ENCODE measurements at regions not wholly inside any gene's neighbourhood (a gene's known extent, or its start where the extent isn't known, plus 50 kb on each side); places are given as distances from the start of the nearest gene placed in this dataset.

DNA sequence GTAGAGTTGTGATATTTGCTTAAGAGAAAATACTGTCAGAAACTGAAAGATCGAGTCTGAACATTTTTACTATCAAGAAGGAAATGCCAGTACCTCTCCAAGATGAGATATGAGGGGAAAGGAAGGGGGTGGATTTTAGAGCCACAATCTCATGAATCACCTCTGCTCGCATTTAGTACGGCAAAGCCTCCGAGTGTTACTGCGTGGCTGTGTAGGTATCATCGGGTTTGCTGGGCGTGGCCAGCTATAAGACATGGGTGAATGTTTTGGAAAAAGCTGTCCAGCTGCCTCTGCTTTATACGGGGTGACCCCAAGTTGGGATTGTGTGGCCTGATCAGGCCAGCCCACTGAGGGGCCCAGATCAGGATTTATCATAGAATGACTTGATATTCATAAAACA lies 826.4 kb downstream of the SOCS6 start:
- no peak for DNase-seq (ENCODE audit: low spot score in 2 of 2)

DNA sequence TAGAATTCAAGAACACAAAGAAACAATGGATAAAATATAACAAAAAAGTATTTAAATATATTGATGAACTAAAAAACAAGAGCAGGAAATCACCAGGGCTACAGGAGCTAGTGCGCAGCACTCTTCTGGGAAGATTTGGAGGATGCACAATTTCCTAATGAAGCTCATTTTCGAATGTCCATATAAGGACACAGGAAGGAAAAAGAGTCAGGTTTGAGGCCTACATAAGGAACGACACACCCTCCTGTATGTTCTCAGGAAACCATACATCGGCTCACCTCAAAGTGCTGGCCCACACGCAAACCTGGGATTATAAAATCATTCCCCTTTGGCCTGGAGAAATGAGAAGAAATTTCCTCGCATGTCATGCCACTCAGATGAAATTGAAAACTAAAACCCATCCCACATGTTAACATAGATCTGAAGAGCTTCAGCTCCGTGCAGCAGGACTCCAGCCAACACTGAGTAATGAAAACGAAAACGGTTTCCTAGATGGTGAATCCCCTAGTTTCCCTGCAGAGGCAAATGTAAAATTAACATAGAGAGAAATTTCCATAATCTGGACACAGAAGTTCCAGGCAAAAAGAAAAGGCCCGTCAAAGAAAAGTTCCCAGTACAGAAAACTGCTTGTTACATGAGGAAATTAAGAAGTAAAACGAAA lies 825.8 kb downstream of the SOCS6 start:
- DNase-seq (ENCODE audit: low spot score in 2 of 2) = no peak
- in situ Hi-C loops (cut with MboI; ENCODE audit: low sequenced_read_pairs) = no loop called here
- H3K9me3 ChIP-seq = no peaks in the 10 kb centered on the region
- no peaks in the 10 kb centered on the region for H3K4me1 ChIP-seq
- H3K27me3 ChIP-seq (ENCODE audit: low read depth) = no peaks in the 10 kb centered on the region
- no peak overlapping the region for H3K4me3 ChIP-seq
- no peaks in the 10 kb centered on the region for H3K36me3 ChIP-seq (replicated peaks)

More for the DNA sequence above, 826.4 kb downstream of the SOCS6 start:
- no peak overlapping the region for H3K4me3 ChIP-seq
- no peaks in the 10 kb centered on the region for H3K36me3 ChIP-seq (replicated peaks)
- no peaks in the 10 kb centered on the region for H3K27me3 ChIP-seq (ENCODE audit: low read depth)
- no peaks in the 10 kb centered on the region for H3K9me3 ChIP-seq
- in situ Hi-C loops (cut with MboI; ENCODE audit: low sequenced_read_pairs) = no loop called here
- H3K4me1 ChIP-seq = no peaks in the 10 kb centered on the region

DNA sequence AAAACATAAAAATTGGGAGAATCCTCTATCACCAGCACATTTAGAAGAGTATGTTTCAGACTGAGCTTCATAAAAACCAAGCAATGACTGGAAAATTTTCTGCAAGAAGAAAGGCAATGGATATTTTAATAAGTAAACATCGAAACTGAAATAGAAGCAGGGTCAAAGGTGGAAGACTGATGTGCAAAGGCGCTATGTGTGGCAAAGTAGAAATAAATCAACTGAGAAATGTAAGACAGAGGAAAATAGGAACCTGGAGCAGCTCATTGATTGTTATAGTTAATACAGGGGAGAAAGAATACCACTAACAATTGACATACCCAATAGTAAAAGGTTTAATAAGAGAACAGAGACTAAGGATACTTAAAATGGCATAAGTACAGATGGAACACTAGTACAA lies 818.4 kb downstream of the SOCS6 start:
- DNase-seq (ENCODE audit: low spot score in 2 of 2) = no peak
- in situ Hi-C loops (cut with MboI; ENCODE audit: low sequenced_read_pairs) = no loop called here
- Histone ChIP-seq H3K36me3 (replicated peaks) (no peaks in the 10 kb centered on the region), H3K4me1 (no peaks in the 10 kb centered on the region), H3K27me3 (ENCODE audit: low read depth) (no peaks in the 10 kb centered on the region), H3K9me3 (no peaks in the 10 kb centered on the region), H3K4me3 (no peak overlapping the region)

GRCh38 chr18:71106701-71107100 lies 817.9 kb downstream of the SOCS6 start:
- no peaks in the 10 kb centered on the region for H3K9me3 ChIP-seq
- in situ Hi-C loops (cut with MboI; ENCODE audit: low sequenced_read_pairs) = no loop called here

GRCh38 chr18:71105994-71106546 lies 817.2 kb downstream of the SOCS6 start:
- Histone ChIP-seq H3K36me3 (replicated peaks) (no peaks in the 10 kb centered on the region), H3K4me1 (no peaks in the 10 kb centered on the region), H3K9me3 (no peaks in the 10 kb centered on the region), H3K27me3 (ENCODE audit: low read depth) (no peaks in the 10 kb centered on the region), H3K4me3 (no peak overlapping the region)
- in situ Hi-C loops (cut with MboI; ENCODE audit: low sequenced_read_pairs) = no loop called here
- no peak for DNase-seq (ENCODE audit: low spot score in 2 of 2)

More at GRCh38 chr18:71106701-71107100, 817.9 kb downstream of the SOCS6 start:
- Histone ChIP-seq H3K27me3 (ENCODE audit: low read depth) (no peaks in the 10 kb centered on the region), H3K4me1 (no peaks in the 10 kb centered on the region), H3K36me3 (replicated peaks) (no peaks in the 10 kb centered on the region), H3K4me3 (no peak overlapping the region)
- no peak for DNase-seq (ENCODE audit: low spot score in 2 of 2)

DNA sequence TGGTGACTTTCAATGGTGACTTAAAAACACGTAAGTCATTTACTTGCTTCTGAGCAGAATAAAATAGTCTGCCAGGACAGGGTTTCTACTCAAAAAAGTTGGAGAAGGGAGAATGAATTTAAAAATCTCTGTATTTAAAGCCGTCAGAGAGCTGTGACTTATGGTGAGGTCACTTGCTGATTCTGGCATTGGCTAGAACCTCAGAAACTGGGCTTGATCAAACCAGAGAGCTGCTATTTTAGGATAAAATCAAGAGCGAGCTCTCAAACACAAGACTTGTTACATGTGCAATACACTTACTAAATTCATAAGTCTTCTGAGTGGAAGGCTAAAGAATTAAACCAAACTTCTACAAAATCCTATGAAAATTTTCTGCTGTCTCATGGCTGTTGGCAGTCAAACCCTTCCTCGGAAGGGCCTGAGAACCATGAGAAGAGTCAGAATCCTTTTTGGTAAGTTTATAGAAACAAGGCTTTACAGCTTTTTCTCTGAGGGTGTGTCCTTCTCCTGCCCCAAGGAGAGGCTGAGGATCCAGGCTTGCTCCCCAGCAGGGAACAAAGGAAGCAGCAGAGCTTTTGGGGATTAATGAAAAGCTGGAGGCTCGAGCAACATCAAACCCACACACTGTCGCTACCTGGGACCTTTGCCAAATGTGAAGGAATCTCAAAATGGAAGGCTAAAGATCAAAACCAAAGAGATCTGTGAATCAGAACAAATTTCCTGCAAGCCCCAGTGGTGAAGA lies 816.4 kb downstream of the SOCS6 start:
- no peaks in the 10 kb centered on the region for H3K27me3 ChIP-seq (ENCODE audit: low read depth)
- H3K36me3 ChIP-seq (replicated peaks) = no peaks in the 10 kb centered on the region
- no peak for DNase-seq (ENCODE audit: low spot score in 2 of 2)
- H3K4me1 ChIP-seq = no peaks in the 10 kb centered on the region
- H3K9me3 ChIP-seq = no peaks in the 10 kb centered on the region
- in situ Hi-C loops (cut with MboI; ENCODE audit: low sequenced_read_pairs) = no loop called here
- no peak overlapping the region for H3K4me3 ChIP-seq

GRCh38 chr18:71079606-71080005 lies 790.8 kb downstream of the SOCS6 start:
- H3K27me3 ChIP-seq (ENCODE audit: low read depth) = no peaks in the 10 kb centered on the region
- in situ Hi-C loops (cut with MboI; ENCODE audit: low sequenced_read_pairs) = no loop called here
- H3K36me3 ChIP-seq (replicated peaks) = no peaks in the 10 kb centered on the region
- H3K4me1 ChIP-seq = no peaks in the 10 kb centered on the region
- DNase-seq (ENCODE audit: low spot score in 2 of 2) = no peak
- no peak overlapping the region for H3K4me3 ChIP-seq
- no peaks in the 10 kb centered on the region for H3K9me3 ChIP-seq

GRCh38 chr18:71077451-71077850 lies 788.6 kb downstream of the SOCS6 start:
- in situ Hi-C loops (cut with MboI; ENCODE audit: low sequenced_read_pairs) = no loop called here
- no peaks in the 10 kb centered on the region for H3K27me3 ChIP-seq (ENCODE audit: low read depth)
- no peak for DNase-seq (ENCODE audit: low spot score in 2 of 2)
- no peaks in the 10 kb centered on the region for H3K9me3 ChIP-seq
- H3K4me3 ChIP-seq = no peak overlapping the region
- H3K36me3 ChIP-seq (replicated peaks) = no peaks in the 10 kb centered on the region
- no peaks in the 10 kb centered on the region for H3K4me1 ChIP-seq

DNA sequence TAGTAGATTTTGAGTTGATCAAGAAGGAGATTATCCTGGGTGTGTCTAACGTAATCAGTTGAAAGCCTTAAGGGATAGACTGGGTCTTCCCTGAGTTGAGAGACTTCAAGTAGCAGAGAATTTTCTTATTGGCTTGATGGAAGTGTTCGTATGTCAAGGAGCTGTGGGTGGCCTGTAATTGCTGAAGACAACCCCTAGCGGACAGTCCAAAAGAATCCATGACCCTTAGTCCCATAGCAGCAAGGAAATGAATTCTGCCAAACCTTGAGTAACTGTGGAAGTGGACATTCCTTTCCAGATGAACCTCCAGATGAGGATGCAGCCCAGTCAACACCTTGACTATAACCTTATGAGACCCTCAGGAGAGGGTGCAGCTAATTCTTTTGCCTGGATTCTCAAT lies 786.3 kb downstream of the SOCS6 start:
- H3K9me3 ChIP-seq = no peaks in the 10 kb centered on the region
- no peak for DNase-seq (ENCODE audit: low spot score in 2 of 2)
- in situ Hi-C loops (cut with MboI; ENCODE audit: low sequenced_read_pairs) = no loop called here
- no peak overlapping the region for H3K4me3 ChIP-seq
- H3K27me3 ChIP-seq (ENCODE audit: low read depth) = no peaks in the 10 kb centered on the region
- no peaks in the 10 kb centered on the region for H3K36me3 ChIP-seq (replicated peaks)
- no peaks in the 10 kb centered on the region for H3K4me1 ChIP-seq

GRCh38 chr18:71068338-71068737 lies 779.5 kb downstream of the SOCS6 start:
- in situ Hi-C loops (cut with MboI; ENCODE audit: low sequenced_read_pairs) = no loop called here
- Histone ChIP-seq H3K27me3 (ENCODE audit: low read depth) (no peaks in the 10 kb centered on the region), H3K4me1 (no peaks in the 10 kb centered on the region), H3K36me3 (replicated peaks) (no peaks in the 10 kb centered on the region), H3K9me3 (no peaks in the 10 kb centered on the region), H3K4me3 (no peak overlapping the region)
- DNase-seq (ENCODE audit: low spot score in 2 of 2) = no peak

GRCh38 chr18:71049893-71050292 lies 761.0 kb downstream of the SOCS6 start:
- Histone ChIP-seq H3K9me3 (no peaks in the 10 kb centered on the region; the same call in 1 of the 2 replicates), H3K4me1 (no peaks in the 10 kb centered on the region), H3K4me3 (no peak overlapping the region), H3K27me3 (ENCODE audit: low read depth) (no peaks in the 10 kb centered on the region), H3K36me3 (replicated peaks) (no peaks in the 10 kb centered on the region)
- DNase-seq (ENCODE audit: low spot score in 2 of 2) = no peak
- in situ Hi-C loops (cut with MboI; ENCODE audit: low sequenced_read_pairs) = no loop called here

GRCh38 chr18:71047882-71048281 lies 759.0 kb downstream of the SOCS6 start:
- Histone ChIP-seq H3K4me1 (no peaks in the 10 kb centered on the region), H3K36me3 (replicated peaks) (no peaks in the 10 kb centered on the region), H3K9me3 (no peaks in the 10 kb centered on the region), H3K27me3 (ENCODE audit: low read depth) (no peaks in the 10 kb centered on the region), H3K4me3 (no peak overlapping the region)
- DNase-seq (ENCODE audit: low spot score in 2 of 2) = no peak
- in situ Hi-C loops (cut with MboI; ENCODE audit: low sequenced_read_pairs) = no loop called here

DNA sequence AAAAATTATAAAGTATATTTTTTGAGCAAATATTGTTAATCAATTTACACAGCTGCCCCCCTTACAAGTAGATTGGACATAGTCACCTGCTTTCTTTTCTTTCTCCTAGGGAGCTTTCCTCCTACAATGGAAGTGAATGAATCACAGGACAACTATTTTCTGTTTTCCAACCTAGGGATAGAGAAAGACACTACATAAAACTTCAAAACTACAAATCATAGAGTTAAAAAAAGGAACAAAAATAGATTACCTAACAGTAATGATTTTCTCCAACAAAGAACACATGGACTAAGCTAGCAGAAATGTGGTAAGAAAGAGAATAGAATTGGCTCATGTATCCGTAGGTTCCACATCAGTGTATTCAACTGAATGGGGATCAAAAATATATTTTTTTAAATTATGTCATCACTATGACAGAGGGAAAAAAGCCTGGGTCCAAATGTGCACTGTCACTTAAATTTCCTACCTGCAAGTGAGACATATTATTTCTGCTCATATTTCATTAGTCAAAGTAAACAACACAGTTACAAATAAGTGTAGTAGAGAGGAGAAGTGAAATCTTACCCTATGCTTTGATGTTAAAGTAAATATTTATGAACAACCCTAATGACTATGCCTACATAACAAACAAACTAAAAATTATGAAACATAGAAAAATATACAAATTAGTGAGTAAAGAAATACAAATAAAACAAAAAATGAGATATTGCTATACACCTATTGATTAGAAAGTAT lies 756.7 kb downstream of the SOCS6 start:
- Histone ChIP-seq H3K9me3 (no peaks in the 10 kb centered on the region), H3K4me1 (no peaks in the 10 kb centered on the region), H3K36me3 (replicated peaks) (no peaks in the 10 kb centered on the region), H3K4me3 (no peak overlapping the region), H3K27me3 (ENCODE audit: low read depth) (no peaks in the 10 kb centered on the region)
- no peak for DNase-seq (ENCODE audit: low spot score in 2 of 2)
- in situ Hi-C loops (cut with MboI; ENCODE audit: low sequenced_read_pairs) = no loop called here

DNA sequence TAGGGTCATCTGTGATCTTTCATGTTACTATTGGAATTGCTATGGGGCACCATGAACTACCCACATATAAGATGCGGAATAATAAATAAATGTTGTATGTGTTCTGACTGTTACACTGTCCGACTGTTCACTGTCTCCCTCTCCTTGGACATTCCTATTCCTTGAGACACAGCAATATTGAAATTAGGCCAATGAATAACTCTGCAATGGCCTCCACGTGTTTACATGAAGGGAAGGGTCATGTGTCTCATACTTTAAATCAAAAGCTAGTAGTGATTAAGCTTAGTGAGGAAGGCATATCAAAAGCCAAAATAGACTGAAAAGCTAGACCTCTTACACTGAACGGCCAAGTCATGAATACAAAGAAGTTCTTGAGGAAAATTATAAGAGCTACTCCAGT lies 751.3 kb downstream of the SOCS6 start:
- Histone ChIP-seq H3K27me3 (ENCODE audit: low read depth) (no peaks in the 10 kb centered on the region), H3K4me3 (no peak overlapping the region), H3K9me3 (no peaks in the 10 kb centered on the region), H3K36me3 (replicated peaks) (no peaks in the 10 kb centered on the region), H3K4me1 (no peaks in the 10 kb centered on the region)
- DNase-seq (ENCODE audit: low spot score in 2 of 2) = no peak
- in situ Hi-C loops (cut with MboI; ENCODE audit: low sequenced_read_pairs) = no loop called here
